ENCODE measurements at regions not wholly inside any gene's neighbourhood (a gene's known extent, or its start where the extent isn't known, plus 50 kb on each side); places are given as distances from the start of the nearest gene placed in this dataset.

GRCh38 chr13:97844151-97844550 lies 109.3 kb upstream of the IPO5 start:
- DNase-seq (no peak), ATAC-seq (no peak)
- intact Hi-C loops (cut with micrococcal nuclease) = no loop called here

DNA sequence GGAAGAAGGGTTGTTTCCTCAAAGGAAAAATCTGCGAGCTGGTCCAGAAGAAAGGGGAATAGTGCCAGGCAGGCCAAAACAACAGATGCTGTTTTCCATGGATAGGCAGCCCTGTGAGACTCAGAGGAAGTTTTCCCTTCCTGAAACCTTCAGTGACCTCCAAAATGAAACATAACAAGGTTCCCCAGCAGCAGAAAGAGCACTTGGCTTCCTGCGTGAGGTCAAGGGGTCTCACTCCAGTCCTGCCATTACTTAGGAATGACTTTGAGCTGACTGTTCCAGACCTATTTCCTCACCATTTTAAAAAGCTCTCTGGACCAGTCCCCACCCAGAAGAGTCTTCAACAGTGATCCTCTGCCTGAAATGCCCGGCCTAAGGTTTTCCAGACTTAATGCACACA lies 104.6 kb upstream of the IPO5 start:
- ATAC-seq = peak; percentile 51
- intact Hi-C loops (cut with micrococcal nuclease) = no loop called here
- no peak for DNase-seq

DNA sequence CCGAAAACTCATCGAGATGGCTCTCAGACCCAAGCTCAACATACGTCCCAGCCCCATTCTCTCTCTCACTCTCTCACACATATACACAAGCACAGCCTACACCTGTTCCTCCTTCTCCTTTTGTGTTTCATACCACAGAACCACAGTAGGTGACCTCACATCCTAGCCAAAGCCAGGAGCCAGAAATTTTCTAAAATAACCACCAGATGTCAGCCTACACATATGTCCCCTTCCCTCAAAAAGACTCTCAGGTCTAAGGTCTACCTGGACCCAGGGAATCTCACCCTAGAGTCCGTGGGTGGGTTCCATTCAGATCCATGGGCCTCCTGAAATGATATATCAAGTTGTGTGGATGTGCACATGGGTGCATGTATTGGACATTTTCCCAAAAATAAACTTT lies 104.2 kb upstream of the IPO5 start:
- DNase-seq (no peak), ATAC-seq (peak; percentile 14)
- intact Hi-C loops (cut with micrococcal nuclease) = no loop called here

DNA sequence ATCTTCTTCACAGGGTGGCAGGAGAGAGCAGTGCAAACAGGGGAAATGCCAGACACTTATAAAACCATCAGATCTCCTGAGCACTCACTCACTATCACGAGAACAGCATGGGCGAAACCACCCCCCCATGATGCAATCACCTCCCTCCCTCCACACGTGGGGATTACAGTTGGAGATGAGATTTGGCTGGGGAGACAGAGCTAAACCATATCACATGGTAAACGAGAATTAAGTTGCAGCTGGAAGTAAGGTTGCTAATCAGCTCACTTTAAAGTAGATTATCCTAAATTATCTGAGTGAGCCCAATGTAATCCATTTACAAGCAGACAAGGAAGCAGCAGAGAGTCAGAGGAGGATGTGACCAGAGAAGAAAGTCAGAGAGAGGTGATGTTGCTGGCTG lies 102.2 kb upstream of the IPO5 start:
- intact Hi-C loops (cut with micrococcal nuclease) = loop anchor here (10.0 kb wide), 1 partner anchor 824 kb away; no protein-coding TSS in a partner anchor
- no peak for DNase-seq
- ATAC-seq = no peak

- intact Hi-C loops (cut with micrococcal nuclease) = loop anchor here (10.0 kb wide), 1 partner anchor 822 kb away; no protein-coding TSS in a partner anchor
- DNase-seq (no peak), ATAC-seq (no peak)
Measured at GRCh38 chr13:97852181-97852874, 101.1 kb upstream of the IPO5 start.

GRCh38 chr13:97853550-97853949 lies 99.9 kb upstream of the IPO5 start:
- intact Hi-C loops (cut with micrococcal nuclease) = loop anchor here (10.0 kb wide), 1 partner anchor 821 kb away; no protein-coding TSS in a partner anchor
- ATAC-seq (no peak), DNase-seq (no peak)

GRCh38 chr13:97855570-97856303 lies 97.7 kb upstream of the IPO5 start:
- ATAC-seq = peak; percentile 89
- DNase-seq = peak; percentile 57
- intact Hi-C loops (cut with micrococcal nuclease) = loop anchor here (10.0 kb wide), 1 partner anchor 819 kb away; no protein-coding TSS in a partner anchor

DNA sequence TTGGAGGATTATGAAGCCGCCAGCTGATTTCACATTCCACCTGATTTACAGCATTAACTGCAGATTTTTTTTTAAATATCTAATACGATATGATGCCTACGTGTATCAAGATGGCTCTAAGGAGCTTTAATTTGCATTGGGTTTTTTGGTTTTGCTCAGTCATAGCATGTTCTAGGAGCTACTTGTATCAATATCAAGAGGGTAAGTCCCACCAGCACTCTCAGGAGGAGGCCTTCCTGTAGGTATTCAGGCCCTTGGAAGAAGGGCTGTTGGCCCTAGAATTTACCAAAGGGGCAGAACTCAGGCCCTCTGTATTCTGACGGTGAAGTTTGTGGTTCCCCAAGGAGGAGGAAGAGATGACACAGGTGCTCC lies 97.2 kb upstream of the IPO5 start:
- no peak for ATAC-seq
- intact Hi-C loops (cut with micrococcal nuclease) = loop anchor here (10.0 kb wide), 1 partner anchor 819 kb away; no protein-coding TSS in a partner anchor
- no peak for DNase-seq

GRCh38 chr13:97858161-97858560 lies 95.3 kb upstream of the IPO5 start:
- intact Hi-C loops (cut with micrococcal nuclease) = loop anchor here (10.0 kb wide), 1 partner anchor 817 kb away; no protein-coding TSS in a partner anchor
- DNase-seq = no peak

GRCh38 chr13:97866346-97866745 lies 87.1 kb upstream of the IPO5 start:
- ATAC-seq (no peak), DNase-seq (no peak)
- intact Hi-C loops (cut with micrococcal nuclease) = no loop called here

More at GRCh38 chr13:97858161-97858560, 95.3 kb upstream of the IPO5 start:
- no peak for ATAC-seq

GRCh38 chr13:97866751-97867150 lies 86.7 kb upstream of the IPO5 start:
- intact Hi-C loops (cut with micrococcal nuclease) = no loop called here
- DNase-seq (no peak), ATAC-seq (no peak)

- DNase-seq = no peak
- intact Hi-C loops (cut with micrococcal nuclease) = no loop called here
- no peak for ATAC-seq
Measured at GRCh38 chr13:97873398-97873797, 80.1 kb upstream of the IPO5 start.

- ATAC-seq (no peak), DNase-seq (no peak)
- intact Hi-C loops (cut with micrococcal nuclease) = no loop called here
Measured at GRCh38 chr13:97875218-97875617, 78.3 kb upstream of the IPO5 start.

DNA sequence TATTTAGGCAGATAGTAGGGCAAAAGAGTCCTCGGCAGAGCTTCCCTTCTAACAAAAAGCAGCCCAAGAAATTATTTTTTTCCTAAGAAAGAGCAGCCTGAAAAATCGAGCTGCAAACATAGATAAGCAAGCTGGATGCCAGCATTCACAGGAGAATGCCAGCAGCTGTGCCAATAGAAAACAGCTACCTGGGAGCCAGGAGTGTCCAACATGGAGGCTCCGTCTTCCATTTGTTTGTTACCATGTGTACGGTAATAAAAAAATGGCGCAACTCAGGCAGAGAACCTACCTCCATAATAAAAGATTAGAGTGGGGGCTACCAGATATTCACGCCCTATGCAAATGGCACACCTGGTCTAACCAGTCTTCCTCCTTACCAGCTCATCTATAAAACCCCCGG lies 77.6 kb upstream of the IPO5 start:
- DNase-seq = no peak
- ATAC-seq = no peak
- intact Hi-C loops (cut with micrococcal nuclease) = no loop called here

GRCh38 chr13:97878431-97879375 lies 74.8 kb upstream of the IPO5 start:
- intact Hi-C loops (cut with micrococcal nuclease) = no loop called here
- no peak for DNase-seq
- no peak for ATAC-seq

DNA sequence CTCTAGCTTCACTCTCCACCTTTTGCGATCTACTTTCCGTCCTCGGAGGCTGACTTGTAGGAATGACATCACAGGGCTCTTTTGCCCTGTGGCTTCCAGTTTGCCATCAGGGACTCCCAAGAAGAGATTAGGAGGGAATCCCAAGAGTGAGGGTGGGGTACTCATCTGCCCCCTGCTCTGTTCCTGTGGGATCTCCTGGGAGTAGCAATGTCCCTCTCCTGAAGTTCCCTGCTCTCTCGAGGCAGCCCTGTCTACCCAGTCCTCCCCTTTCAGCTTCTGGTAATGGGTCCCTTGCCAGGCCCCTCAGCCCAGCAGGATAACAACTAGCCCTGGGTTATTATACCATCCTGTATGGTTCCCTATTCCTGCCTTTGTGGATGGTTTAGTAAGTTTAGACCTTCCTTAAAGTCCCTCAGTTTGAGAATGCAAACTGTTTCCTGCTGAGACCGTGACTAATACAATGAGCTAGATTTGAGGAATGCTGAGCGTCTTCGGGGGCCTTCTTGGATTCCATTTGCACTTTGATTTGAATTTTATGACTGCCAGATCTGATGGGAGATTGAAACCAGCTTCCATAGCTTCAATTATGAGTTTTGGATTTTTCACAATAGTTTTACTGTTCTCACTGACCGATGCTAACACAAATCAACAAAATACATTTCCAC lies 73.7 kb upstream of the IPO5 start:
- DNase-seq (no peak), ATAC-seq (peak; percentile 70)

GRCh38 chr13:97880311-97880675 lies 73.2 kb upstream of the IPO5 start:
- ATAC-seq = no peak
- DNase-seq = no peak
- intact Hi-C loops (cut with micrococcal nuclease) = no loop called here

More for the DNA sequence above, 73.7 kb upstream of the IPO5 start:
- intact Hi-C loops (cut with micrococcal nuclease) = no loop called here

GRCh38 chr13:97881556-97881955 lies 71.9 kb upstream of the IPO5 start:
- intact Hi-C loops (cut with micrococcal nuclease) = no loop called here
- no peak for DNase-seq
- ATAC-seq = no peak

DNA sequence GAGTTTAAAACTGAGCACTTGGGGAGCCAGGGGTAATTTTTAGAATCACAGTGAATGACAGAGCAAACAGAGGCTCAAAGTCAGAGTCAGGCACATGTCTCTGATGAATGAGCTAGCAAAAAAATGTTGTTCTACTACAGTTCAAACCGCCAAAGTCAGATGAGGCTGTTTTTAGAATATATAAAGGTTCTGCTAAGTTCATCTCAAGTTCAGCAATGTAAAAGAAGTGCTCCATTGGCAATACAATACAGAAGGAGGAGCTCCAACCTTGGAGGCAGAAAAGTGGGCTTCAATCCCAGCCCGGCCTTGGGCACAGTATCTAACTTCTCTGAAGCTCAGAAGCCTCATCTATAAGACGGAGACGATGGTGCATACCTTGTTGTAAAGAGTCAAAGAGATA lies 70.1 kb upstream of the IPO5 start:
- ATAC-seq (no peak), DNase-seq (no peak)
- intact Hi-C loops (cut with micrococcal nuclease) = no loop called here

Measured in left ventricle myocardium superior (tissue), 1 donor.